SK-N-SH treated with all-trans-retinoic acid at 6 μM for 48 hours (cell line): ENCODE measurements at regions not wholly inside any gene's neighbourhood (a gene's known extent, or its start where the extent isn't known, plus 50 kb on each side); places are given as distances from the start of the nearest gene placed in this dataset.

Source experiments
- ATAC-seq: fragments of 200-7000 bp; cut with Tn5 transposase; 3 replicates; pipeline ENCODE4 v1.9.1; 2020; ENCODE audit warnings: mild to moderate bottlenecking, moderate library complexity
- BACH2 ChIP-seq: fragments of 250-450 bp; sonication (Bioruptor Pico); IDR thresholded peaks from 2 replicates; pipeline ENCODE4 v1.9.0; 2021; ENCODE audit warnings: mild to moderate bottlenecking, borderline replicate concordance
- CSDC2 ChIP-seq: fragments of 250-450 bp; sonication (Bioruptor Pico); IDR thresholded peaks from 2 replicates; pipeline ENCODE4 v1.5.0; 2020; ENCODE audit warnings: mild to moderate bottlenecking, moderate library complexity
- GLIS3 ChIP-seq: fragments of 250-450 bp; sonication (Bioruptor Pico); IDR thresholded peaks from 2 replicates; pipeline ENCODE4 v1.5.0; 2020; ENCODE audit warnings: mild to moderate bottlenecking, moderate library complexity
- ISL1 ChIP-seq: fragments of 250-450 bp; sonication (Bioruptor Pico); IDR thresholded peaks from 2 replicates; pipeline ENCODE4 v2.1.2; 2022; ENCODE audit warnings: mild to moderate bottlenecking, moderate library complexity
- PPARA ChIP-seq: fragments of 250-450 bp; sonication (Bioruptor Pico); IDR thresholded peaks from 2 replicates; pipeline ENCODE4 v1.5.0; 2020; ENCODE audit warnings: mild to moderate bottlenecking, borderline replicate concordance
- SNAI2 ChIP-seq: fragments of 250-450 bp; sonication (Bioruptor Pico); IDR thresholded peaks from 2 replicates; pipeline ENCODE4 v1.5.0; 2020; ENCODE audit warnings: mild to moderate bottlenecking, moderate library complexity
- TCF4 ChIP-seq: fragments of 250-450 bp; sonication (Bioruptor Pico); IDR thresholded peaks from 2 replicates; pipeline ENCODE4 v1.8.0; 2021; ENCODE audit warnings: mild to moderate bottlenecking, moderate library complexity, borderline replicate concordance
- TOX ChIP-seq: fragments of 250-450 bp; sonication (Bioruptor Pico); IDR thresholded peaks from 2 replicates; pipeline ENCODE4 v1.8.0; 2021; ENCODE audit warnings: mild to moderate bottlenecking, moderate library complexity, borderline replicate concordance
- ZC3H10 ChIP-seq: fragments of 250-450 bp; sonication (Bioruptor Pico); IDR thresholded peaks from 2 replicates; pipeline ENCODE4 v1.5.1; 2021; ENCODE audit warnings: mild to moderate bottlenecking, moderate library complexity
- ZFP3 ChIP-seq: fragments of 250-450 bp; sonication (Bioruptor Pico); IDR thresholded peaks from 2 replicates; pipeline ENCODE4 v1.5.0; 2020; ENCODE audit warnings: mild to moderate bottlenecking, moderate library complexity
- ZFP30 ChIP-seq: fragments of 450-650 bp; formaldehyde crosslinking; IDR thresholded peaks from 2 replicates; pipeline ENCODE4 v1.5.0; 2022; ENCODE audit warnings: mild to moderate bottlenecking, moderate library complexity
- ZNF565 ChIP-seq: fragments of 450-650 bp; formaldehyde crosslinking; conservative IDR thresholded peaks from 2 replicates; pipeline ENCODE4 v1.5.0; 2020; ENCODE audit warnings: low read depth, mild to moderate bottlenecking, moderate library complexity
- ZNF70 ChIP-seq: fragments of 450-650 bp; formaldehyde crosslinking; IDR thresholded peaks from 2 replicates; pipeline ENCODE4 v1.5.0; 2020; ENCODE audit warnings: mild to moderate bottlenecking, moderate library complexity
- ZNF8 ChIP-seq: fragments of 450-650 bp; formaldehyde crosslinking; IDR thresholded peaks from 2 replicates; pipeline ENCODE4 v1.5.0; 2020; ENCODE audit warnings: mild to moderate bottlenecking, moderate library complexity
- TF ChIP-seq, protein P1 (sequence below): fragments of 250-450 bp; sonication (Bioruptor Pico); IDR thresholded peaks from 2 replicates; pipeline ENCODE4 v1.5.0; 2020; ENCODE audit warnings: mild to moderate bottlenecking, moderate library complexity
- TF ChIP-seq, protein P2 (sequence below): fragments of 250-450 bp; sonication (Bioruptor Pico); IDR thresholded peaks from 2 replicates; pipeline ENCODE4 v1.5.1; 2021; ENCODE audit warnings: mild to moderate bottlenecking, moderate library complexity
- TF ChIP-seq, protein P3 (sequence below): fragments of 250-450 bp; sonication (Bioruptor Pico); IDR thresholded peaks from 2 replicates; pipeline ENCODE4 v1.8.0; 2021; ENCODE audit warnings: low read depth, mild to moderate bottlenecking, moderate library complexity, borderline replicate concordance
- TF ChIP-seq, protein P4 (sequence below): fragments of 250-450 bp; sonication (Bioruptor Pico); IDR thresholded peaks from 2 replicates; pipeline ENCODE4 v1.5.1; 2020; ENCODE audit warnings: low read depth, mild to moderate bottlenecking, moderate library complexity

DNA sequence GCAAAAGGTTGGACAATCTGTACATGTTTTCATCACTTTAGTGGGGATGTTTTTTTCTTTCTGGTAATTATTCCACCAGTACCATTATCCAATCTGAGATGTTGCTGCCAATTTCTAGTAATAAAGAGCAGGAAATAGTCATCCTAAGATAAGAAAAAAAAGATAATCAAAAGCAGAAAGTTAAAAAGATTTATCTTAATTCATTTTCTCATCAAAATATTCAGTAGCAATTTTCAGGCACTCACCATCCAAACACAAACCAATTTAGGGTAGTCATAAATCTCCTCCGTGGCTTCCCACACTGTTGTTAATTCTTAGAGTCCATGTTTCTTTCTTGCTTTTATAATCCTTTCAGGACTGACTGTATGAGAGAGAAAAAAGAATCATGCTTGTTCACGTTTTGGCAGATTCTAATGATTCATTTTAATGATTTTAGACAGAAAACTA lies 263.7 kb upstream of the UGT8 start:
- peak; percentile 86 for ATAC-seq
- TF ChIP-seq, protein P1, sequence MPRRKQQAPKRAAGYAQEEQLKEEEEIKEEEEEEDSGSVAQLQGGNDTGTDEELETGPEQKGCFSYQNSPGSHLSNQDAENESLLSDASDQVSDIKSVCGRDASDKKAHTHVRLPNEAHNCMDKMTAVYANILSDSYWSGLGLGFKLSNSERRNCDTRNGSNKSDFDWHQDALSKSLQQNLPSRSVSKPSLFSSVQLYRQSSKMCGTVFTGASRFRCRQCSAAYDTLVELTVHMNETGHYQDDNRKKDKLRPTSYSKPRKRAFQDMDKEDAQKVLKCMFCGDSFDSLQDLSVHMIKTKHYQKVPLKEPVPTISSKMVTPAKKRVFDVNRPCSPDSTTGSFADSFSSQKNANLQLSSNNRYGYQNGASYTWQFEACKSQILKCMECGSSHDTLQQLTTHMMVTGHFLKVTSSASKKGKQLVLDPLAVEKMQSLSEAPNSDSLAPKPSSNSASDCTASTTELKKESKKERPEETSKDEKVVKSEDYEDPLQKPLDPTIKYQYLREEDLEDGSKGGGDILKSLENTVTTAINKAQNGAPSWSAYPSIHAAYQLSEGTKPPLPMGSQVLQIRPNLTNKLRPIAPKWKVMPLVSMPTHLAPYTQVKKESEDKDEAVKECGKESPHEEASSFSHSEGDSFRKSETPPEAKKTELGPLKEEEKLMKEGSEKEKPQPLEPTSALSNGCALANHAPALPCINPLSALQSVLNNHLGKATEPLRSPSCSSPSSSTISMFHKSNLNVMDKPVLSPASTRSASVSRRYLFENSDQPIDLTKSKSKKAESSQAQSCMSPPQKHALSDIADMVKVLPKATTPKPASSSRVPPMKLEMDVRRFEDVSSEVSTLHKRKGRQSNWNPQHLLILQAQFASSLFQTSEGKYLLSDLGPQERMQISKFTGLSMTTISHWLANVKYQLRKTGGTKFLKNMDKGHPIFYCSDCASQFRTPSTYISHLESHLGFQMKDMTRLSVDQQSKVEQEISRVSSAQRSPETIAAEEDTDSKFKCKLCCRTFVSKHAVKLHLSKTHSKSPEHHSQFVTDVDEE (CRISPR knock-in tag), result peak; percentile 84
- TF ChIP-seq ZFP30 (CRISPR knock-in tag) (no peak), ZFP3 (CRISPR knock-in tag) (no peak), TCF4 (CRISPR knock-in tag) (peak; percentile 84), GLIS3 (CRISPR knock-in tag) (no peak; the same call in 1 of the 2 replicates), ISL1 (CRISPR knock-in tag) (peak; percentile 98)
- TF ChIP-seq, protein P2, sequence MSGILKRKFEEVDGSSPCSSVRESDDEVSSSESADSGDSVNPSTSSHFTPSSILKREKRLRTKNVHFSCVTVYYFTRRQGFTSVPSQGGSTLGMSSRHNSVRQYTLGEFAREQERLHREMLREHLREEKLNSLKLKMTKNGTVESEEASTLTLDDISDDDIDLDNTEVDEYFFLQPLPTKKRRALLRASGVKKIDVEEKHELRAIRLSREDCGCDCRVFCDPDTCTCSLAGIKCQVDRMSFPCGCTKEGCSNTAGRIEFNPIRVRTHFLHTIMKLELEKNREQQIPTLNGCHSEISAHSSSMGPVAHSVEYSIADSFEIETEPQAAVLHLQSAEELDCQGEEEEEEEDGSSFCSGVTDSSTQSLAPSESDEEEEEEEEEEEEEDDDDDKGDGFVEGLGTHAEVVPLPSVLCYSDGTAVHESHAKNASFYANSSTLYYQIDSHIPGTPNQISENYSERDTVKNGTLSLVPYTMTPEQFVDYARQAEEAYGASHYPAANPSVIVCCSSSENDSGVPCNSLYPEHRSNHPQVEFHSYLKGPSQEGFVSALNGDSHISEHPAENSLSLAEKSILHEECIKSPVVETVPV, result 0 out of 2 replicates have a peak, but pooled peaks have one; percentile 52

DNA sequence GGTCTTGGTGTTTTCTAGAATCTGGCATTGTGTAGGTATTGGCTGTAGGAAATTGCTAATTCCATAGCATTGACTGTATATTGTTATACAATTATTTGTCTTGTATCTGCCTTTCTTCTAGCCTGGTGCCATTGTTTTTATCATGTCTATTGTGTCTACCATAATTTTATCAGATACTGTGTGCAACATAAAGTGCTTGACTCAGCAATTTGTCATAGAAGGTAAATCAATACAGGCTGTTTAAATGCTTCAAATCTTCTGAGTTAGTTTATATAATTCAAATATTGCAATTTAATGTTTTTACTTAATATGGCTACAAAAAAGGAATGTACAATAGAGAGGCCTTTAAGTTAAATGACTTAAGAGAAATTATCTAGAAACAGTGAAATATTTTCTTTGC lies 263.3 kb upstream of the UGT8 start:
- no peak for TF ChIP-seq PPARA (CRISPR knock-in tag)
- no peak for TF ChIP-seq ZC3H10 (CRISPR knock-in tag)
- TF ChIP-seq BACH2 (CRISPR knock-in tag), result peak; percentile 76; the same call in 1 of the 2 replicates
- no peak for TF ChIP-seq ZNF8 (CRISPR knock-in tag)
- TF ChIP-seq, protein P3, sequence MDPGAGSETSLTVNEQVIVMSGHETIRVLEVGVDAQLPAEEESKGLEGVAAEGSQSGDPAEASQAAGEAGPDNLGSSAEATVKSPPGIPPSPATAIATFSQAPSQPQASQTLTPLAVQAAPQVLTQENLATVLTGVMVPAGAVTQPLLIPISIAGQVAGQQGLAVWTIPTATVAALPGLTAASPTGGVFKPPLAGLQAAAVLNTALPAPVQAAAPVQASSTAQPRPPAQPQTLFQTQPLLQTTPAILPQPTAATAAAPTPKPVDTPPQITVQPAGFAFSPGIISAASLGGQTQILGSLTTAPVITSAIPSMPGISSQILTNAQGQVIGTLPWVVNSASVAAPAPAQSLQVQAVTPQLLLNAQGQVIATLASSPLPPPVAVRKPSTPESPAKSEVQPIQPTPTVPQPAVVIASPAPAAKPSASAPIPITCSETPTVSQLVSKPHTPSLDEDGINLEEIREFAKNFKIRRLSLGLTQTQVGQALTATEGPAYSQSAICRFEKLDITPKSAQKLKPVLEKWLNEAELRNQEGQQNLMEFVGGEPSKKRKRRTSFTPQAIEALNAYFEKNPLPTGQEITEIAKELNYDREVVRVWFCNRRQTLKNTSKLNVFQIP (CRISPR knock-in tag), result no peak
- no peak for TF ChIP-seq ZNF70 (CRISPR knock-in tag)
- TF ChIP-seq ISL1 (CRISPR knock-in tag), result no peak
- TF ChIP-seq, protein P2, result no peak
- TF ChIP-seq SNAI2 (CRISPR knock-in tag), result no peak
- peak; percentile 82 for ATAC-seq

DNA sequence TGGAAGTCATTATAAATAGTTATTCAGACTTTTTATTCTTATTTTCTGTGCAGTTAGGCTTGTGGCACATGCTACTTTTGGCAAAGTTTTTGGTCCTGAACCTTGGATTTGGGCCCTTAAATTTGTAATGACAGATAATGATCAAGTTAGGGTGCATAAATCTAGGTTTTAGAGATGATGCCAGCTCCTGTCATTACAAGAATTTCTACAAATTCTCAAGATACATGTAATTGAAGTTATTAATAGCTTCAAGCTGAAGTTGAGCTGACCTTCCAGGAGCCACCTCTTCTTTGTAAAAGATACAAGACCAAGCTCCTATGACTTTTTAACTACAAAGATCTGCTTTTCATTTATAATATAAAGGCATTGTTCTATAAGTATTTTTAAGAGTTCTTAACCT lies 255.6 kb upstream of the UGT8 start:
- TF ChIP-seq TCF4 (CRISPR knock-in tag), result no peak
- TF ChIP-seq ZNF565 (CRISPR knock-in tag), result no peak
- TF ChIP-seq, protein P2, result no peak
- TF ChIP-seq, protein P1 (CRISPR knock-in tag), result no peak
- peak; percentile 91 for TF ChIP-seq ISL1 (CRISPR knock-in tag)
- TF ChIP-seq BACH2 (CRISPR knock-in tag), result no peak
- no peak for TF ChIP-seq CSDC2 (CRISPR knock-in tag)
- peak; percentile 75; the same call in 1 of the 2 replicates for TF ChIP-seq GLIS3 (CRISPR knock-in tag)
- TF ChIP-seq SNAI2 (CRISPR knock-in tag), result peak; percentile 83
- no peak for TF ChIP-seq PPARA (CRISPR knock-in tag)
- TF ChIP-seq TOX (CRISPR knock-in tag), result no peak
- TF ChIP-seq, protein P4, sequence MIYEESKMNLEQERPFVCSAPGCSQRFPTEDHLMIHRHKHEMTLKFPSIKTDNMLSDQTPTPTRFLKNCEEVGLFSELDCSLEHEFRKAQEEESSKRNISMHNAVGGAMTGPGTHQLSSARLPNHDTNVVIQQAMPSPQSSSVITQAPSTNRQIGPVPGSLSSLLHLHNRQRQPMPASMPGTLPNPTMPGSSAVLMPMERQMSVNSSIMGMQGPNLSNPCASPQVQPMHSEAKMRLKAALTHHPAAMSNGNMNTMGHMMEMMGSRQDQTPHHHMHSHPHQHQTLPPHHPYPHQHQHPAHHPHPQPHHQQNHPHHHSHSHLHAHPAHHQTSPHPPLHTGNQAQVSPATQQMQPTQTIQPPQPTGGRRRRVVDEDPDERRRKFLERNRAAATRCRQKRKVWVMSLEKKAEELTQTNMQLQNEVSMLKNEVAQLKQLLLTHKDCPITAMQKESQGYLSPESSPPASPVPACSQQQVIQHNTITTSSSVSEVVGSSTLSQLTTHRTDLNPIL, result peak; percentile 71; the same call in 1 of the 2 replicates
- ATAC-seq, result peak; percentile 68
